ENCODE measurements at regions not wholly inside any gene's neighbourhood (a gene's known extent, or its start where the extent isn't known, plus 50 kb on each side); places are given as distances from the start of the nearest gene placed in this dataset.

DNA sequence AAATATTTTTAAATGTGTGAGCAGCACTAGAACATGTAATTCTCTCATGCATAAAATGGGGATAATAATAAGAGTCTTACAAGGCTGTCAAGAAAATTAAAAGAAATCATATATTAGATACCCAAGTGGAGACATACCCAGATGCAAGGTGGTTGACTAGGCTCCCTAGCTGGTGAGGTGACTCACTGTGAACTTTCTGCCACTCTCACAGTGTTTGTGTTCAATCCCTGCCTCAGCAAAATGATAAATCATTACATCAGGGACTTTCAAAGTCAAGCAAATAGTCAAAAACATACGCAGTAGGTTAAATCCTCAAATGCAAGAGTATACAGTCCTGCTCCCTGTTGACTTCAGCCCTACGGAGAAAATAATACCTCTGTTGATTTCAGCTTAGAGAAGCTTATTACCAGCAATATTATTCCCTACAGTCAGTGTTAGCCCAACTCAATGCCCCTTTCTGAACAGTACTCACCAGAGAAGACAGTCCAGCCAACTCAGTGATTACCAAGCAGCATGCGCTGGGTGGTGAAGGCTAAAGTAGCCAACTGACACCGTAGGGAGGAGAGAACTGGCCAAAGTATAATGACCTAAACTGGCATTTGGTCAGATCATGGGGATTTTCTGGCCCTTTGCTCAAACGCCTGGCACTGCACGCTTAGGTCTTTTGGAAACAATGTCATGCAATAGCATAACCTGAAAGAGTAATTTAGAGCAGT, 73.1 kb upstream of the BARX2 start:
- TF ChIP-seq BHLHE40 (IDR thresholded peaks at IDR 0.05; ENCODE audit: low read depth, low read length), result no peak
- no peak for TF ChIP-seq POLR2AphosphoS2 (conservative IDR thresholded peaks at IDR 0.05; ENCODE audit: low read length)
- TF ChIP-seq, protein P1, sequence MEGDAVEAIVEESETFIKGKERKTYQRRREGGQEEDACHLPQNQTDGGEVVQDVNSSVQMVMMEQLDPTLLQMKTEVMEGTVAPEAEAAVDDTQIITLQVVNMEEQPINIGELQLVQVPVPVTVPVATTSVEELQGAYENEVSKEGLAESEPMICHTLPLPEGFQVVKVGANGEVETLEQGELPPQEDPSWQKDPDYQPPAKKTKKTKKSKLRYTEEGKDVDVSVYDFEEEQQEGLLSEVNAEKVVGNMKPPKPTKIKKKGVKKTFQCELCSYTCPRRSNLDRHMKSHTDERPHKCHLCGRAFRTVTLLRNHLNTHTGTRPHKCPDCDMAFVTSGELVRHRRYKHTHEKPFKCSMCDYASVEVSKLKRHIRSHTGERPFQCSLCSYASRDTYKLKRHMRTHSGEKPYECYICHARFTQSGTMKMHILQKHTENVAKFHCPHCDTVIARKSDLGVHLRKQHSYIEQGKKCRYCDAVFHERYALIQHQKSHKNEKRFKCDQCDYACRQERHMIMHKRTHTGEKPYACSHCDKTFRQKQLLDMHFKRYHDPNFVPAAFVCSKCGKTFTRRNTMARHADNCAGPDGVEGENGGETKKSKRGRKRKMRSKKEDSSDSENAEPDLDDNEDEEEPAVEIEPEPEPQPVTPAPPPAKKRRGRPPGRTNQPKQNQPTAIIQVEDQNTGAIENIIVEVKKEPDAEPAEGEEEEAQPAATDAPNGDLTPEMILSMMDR (IDR thresholded peaks at IDR 0.05), result no peak
- no peak for TF ChIP-seq ESRRA (IDR thresholded peaks at IDR 0.05; ENCODE audit: borderline replicate concordance, low read length)
- no peak for TF ChIP-seq KDM5A (IDR thresholded peaks at IDR 0.05)
- TF ChIP-seq CHD4 (IDR thresholded peaks at IDR 0.05; ENCODE audit: borderline replicate concordance), result no peak
- TF ChIP-seq, protein P2, sequence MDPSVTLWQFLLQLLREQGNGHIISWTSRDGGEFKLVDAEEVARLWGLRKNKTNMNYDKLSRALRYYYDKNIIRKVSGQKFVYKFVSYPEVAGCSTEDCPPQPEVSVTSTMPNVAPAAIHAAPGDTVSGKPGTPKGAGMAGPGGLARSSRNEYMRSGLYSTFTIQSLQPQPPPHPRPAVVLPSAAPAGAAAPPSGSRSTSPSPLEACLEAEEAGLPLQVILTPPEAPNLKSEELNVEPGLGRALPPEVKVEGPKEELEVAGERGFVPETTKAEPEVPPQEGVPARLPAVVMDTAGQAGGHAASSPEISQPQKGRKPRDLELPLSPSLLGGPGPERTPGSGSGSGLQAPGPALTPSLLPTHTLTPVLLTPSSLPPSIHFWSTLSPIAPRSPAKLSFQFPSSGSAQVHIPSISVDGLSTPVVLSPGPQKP (IDR thresholded peaks at IDR 0.05; ENCODE audit: low read depth, low read length), result no peak
- no peak for TF ChIP-seq POLR2A (IDR thresholded peaks at IDR 0.05; ENCODE audit: low read length)
- TF ChIP-seq JUN (IDR thresholded peaks at IDR 0.05), result no peak
- TF ChIP-seq EP300 (IDR thresholded peaks at IDR 0.05), result no peak
